GM21528 (cell line): ENCODE measurements at regions not wholly inside any gene's neighbourhood (a gene's known extent, or its start where the extent isn't known, plus 50 kb on each side); places are given as distances from the start of the nearest gene placed in this dataset.
A peak's percentile ranks its signal among the peaks of the same experiment; 100 is the strongest.

Experiments used
- ATAC-seq: cut with Tn5 transposase; IDR thresholded peaks from one replicate; pipeline ENCODE4 v1.9.1; 2021; ENCODE audit warnings: mild to moderate bottlenecking, moderate library complexity; ENCODE audit not compliant: unreplicated experiment, low FRiP score

DNA sequence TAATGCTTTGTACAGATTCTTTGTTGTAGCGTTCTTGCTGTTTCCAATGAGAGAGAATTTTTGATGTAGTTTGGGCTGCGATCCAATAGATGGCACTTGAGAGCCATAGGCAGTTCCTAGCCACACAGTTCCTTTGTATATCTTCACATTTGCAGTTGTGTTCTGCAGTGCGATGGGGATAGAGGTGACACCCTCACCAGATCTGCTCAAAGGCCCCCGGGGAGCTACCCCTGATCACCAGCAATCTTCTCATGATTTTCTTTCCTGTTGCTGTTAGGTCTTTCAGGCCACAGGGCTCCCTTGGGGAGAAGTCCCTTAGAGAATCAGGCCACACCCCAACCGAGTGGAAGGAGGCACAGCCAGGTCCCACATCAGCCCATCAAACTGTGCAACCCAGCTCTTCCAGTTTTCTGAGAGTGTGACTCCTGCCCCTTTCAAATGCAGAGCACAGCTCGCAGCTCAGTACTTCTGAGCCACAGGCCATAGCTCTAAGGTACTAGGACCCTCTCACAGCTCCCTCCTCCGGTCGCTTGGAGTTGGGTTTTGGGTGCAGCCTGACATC is 353.7 kb downstream of the SLCO4C1 start:
- peak; percentile 91 for ATAC-seq

DNA sequence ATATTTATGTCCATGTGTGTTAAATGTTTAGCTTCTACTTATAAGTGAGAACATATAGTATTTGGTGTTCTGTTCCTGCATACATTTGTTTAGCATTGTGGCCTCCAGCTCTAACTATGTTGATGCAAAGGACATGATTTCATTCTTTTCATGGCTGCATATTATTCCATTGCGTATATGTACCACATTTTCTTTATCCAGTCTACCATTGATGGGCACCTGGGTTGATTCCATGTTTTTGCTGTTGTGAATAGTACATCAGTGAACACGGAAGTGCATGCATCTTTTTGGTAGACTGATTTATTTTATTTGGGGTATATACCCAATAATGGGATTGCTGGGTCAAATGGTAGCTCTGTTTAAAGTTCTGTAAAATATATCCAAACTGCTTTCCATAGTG is 359.0 kb downstream of the SLCO4C1 start:
- ATAC-seq, result no peak

DNA sequence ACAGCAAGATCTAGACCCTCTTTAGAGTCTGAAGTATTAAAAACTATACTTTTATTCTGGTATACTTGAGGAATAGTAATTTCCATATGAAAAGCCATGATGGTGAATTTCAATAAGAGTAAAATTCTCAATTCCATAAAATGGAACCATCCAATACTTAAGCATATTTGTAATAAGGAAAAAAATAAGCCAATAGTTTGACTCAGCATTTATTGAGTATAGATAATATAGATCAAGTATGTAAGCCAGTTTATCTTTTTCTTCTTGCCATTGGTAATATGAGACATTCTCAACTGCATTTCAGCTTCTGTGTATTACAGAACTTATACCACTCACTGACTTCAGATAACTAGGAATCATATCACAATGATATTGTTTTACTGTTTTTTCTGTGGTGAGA is 361.0 kb downstream of the SLCO4C1 start:
- ATAC-seq, result no peak

DNA sequence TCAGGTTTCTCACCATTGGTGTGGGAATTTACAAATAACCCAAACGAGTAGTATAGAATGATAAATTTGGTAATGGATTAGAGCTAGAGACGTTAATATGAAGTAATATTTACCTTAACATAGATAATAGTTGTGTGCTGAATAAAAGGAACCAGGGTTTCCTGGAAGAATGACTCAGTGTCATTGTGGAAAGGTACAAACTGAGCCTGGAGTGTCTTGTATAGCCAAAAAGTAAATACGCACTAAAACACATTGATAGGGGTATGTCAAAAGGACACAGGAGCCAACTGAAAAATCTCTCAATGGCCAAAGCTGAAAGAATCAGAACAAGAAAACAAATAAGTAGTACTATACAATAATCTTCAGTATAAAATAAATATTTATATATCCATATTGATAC is 363.5 kb downstream of the SLCO4C1 start:
- no peak for ATAC-seq

DNA sequence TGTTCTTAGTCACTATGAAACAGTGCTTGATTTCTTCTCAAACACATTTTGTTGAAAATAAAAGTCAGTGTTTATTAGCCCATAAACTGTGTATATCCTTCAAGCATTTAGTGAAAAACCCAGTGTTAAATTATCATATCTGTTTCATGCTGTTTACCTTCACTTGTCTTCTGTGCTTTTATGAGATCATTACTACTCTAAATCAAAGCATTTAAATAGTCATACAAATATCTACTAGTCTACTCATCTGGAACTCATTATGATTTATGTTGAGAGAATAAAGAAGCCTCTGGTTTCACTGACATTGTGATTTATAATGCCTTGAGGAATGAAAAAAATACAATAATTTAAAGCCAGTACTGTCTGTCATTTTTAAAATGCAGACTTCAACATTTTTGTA is 366.5 kb downstream of the SLCO4C1 start:
- ATAC-seq, result no peak

DNA sequence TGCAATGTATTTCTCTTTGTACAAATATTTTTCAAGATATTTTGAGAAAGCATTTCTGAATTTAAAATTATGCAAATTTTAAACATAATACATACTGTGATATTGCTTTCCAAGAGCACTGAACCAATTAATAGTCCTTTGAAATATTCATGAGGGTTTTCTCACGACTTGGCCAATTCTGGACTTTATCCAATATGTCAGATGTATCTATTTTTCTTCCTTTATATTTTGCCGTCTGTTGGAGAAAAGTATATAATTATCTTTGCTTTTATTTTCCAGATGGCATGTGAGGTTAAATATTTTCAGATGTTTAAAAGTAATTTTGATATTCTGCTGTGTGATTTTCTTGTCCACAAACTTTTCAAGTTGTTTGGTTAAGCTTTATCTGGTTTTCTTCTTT is 378.9 kb downstream of the SLCO4C1 start:
- ATAC-seq, result no peak

DNA sequence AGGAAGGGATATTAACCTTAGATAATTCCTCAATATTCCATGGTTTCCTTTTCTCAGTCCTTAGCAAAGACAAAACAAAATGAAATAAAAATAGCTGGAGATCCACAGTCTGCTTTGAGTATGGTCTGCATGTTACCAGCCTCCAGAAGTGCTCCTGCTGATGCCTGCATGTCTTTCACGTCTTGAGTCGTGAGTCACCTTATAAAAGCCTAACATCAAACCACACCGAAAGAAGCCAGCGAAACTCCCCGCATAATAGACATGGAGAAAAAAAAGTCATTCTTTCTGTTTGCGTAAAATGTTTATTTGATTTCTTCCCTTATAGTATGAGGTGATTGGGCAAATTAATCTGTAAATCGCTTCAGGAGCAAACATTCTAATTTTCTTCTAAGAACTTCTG is 380.5 kb downstream of the SLCO4C1 start:
- ATAC-seq, result no peak

DNA sequence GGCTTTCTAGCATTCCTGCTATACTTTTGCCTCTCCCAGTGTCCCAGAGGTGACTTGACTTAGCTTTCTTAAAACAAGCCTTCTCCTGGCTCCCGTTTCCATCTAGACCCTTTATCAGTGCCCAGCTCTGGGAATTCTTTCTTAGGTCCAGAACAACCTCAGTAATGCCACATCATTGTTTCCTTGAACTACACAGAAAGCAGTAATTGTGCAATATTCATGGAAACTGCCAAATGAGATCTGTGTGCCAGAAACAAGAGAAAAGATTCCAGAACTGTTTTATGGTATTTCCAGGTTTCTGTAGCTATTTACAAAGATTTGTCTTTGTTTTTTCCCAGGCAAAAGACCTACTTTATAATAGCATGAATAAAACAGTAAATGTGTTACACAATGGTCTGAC is 391.3 kb downstream of the SLCO4C1 start:
- ATAC-seq, result no peak

DNA sequence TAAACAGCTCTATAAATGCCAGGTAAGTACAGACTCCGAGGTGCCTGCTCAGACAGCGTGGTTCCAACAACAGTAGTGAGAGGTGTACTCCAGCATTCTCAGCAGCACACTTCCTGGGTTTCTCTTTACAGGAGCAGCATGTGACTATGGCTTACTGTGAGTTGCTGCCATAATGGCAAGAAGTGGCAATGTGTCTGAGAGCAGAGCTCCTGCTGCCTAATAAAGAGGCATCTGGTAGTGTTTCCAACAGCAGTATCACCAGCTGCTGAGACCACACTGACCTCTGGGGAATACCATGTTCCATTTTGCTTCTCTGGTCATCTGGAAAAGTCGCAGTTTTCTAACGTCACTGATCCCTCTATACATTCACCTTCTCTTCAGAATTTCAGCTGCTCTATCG is 398.2 kb downstream of the SLCO4C1 start:
- peak; percentile 62 for ATAC-seq

DNA sequence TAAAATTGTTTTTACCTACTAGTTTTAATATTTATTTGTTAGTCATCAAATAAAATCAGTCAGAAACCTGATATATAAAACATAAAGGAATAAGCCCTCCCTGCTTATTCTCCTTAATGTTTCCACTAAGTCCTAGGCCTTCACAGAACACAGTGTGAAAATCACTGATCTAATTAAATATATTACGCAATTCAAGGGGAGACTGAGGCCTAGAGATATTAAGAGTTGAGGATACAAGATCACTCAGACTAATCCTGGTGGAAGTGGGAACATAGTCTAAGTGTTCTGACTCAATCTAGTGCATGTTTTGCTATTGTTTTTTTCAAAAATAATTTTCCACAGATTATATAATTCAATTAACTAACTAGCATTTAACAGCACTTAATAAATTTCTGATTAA is 401.1 kb downstream of the SLCO4C1 start:
- ATAC-seq, result no peak

DNA sequence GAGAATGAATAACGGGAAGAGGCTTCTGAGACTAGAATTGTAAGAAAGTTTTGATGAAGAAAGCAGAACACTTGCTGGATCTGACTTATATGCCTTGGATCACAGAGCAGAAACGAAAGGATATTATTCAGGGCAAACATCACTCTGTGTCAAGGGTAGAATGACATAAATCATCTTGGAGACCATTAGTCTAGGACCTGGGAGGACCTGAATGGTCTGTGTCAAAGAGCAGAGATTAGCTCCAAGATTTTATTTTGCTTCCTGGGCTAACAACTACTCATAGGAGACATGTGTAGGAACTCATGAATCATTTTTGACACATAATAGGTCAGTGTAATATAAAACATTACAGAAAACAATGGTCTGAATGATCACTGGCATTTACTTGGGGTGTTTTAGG is 417.9 kb downstream of the SLCO4C1 start:
- ATAC-seq, result no peak

DNA sequence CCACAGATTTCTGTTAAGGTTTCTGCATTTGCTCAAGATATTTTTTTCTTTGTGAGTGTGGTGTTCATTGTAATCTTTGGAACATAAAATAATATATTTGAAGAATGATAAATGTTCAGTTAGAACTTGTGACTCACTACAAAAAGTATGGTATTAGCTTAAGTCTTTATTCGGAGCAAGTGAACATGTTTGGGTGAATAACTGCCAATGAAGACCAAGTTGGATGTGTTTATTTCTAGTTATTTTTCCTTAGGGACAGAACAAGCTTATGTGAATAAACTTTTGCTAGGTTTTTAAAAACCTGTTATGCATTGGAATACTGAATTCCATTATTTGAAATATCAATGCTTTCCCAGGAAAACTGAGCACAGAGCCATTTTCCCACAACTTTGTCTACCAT is 418.6 kb downstream of the SLCO4C1 start:
- no peak for ATAC-seq

DNA sequence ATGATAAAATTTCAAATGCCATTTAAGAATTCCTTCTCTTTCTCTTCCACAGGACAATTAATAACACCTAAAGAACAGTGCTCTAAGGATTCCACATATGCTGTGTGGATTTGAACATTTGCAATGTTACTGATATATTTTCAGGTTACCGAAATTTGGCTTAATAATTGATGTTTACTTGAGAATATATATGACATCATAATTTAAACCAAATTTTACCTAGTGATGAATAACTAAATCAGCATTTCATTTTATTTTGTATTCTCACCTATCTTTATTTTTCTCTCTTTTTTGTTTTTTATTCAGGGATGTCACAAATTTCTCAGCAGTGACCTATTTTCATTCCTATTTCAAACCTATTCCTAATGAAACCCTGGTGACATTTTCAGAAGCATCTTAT is 429.6 kb downstream of the SLCO4C1 start:
- no peak for ATAC-seq

DNA sequence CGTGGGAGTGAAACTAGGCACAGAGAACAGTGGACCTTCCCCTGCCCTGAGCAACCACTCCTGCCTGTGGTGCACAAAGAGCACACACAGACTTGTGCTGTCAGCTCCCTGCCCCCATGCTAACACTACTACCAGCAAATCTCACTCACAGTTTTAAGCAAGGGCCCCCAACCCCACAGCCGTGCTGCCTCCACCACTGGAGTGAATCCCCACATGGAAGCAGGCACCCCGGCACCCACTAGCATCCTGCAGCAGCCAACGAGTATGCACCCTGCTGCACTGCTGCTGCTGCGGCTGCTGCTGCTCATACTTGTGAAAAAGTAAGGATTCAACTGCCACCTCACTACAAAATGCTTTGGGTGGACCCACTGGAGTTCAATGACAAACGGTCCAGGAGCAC is 435.5 kb downstream of the SLCO4C1 start:
- no peak for ATAC-seq

DNA sequence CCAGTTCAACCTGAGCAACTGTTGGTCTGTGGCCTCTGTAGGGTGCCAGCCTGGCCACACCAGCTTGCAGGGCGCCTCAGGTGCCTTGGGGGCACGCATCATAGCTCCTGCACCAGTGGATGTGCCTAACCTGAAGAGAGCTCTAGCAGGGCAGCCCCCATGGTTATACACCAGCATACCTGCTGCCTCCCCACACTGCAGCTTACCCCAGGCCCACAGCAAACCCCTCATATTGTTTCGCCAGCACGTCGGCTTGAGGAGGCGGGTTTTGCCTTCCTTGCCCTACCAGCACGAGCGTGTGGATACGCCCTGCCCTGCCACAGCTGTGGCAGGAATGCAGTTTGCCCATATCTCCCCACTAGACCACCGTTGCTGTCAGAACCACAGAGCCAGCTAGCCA is 435.9 kb downstream of the SLCO4C1 start:
- no peak for ATAC-seq

DNA sequence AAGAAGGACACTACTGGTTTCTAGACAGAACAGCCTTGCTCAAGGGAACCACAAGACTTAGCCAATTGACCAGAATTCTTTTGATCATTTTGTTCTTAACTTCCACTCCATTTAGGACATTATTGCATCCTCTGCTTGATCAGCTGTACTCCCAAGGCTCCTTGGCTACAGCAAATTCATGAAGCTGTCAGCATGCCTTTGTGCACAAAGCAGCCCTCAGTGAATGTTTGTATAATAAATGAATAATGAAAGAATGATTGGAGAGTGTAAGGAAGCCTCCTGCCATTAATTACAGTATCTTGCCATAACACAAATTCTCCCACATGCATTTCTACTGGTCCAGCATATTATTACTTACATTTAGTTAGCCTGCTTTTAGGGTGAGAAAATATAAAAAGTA is 449.6 kb downstream of the SLCO4C1 start:
- ATAC-seq, result no peak

DNA sequence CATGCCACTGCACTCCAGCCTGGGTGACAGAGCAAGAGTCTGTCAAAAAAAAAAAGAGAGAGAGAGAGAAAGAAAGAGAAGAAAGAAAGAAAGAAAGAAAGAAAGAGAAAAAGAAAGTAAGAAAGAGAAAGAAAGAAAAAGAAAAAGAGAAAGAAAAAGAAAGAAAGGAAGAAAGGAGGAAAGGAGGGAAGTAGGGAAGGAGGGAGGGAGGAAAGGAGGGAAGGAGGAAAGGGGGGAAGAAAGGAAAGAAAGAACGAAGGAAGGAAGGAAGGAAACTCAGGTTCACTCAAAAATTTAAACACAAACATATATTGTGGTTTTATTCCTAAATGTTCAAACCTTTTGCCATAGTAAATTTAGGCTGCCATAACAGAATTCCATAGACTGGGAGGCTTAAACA is 453.0 kb downstream of the SLCO4C1 start:
- ATAC-seq, result no peak

DNA sequence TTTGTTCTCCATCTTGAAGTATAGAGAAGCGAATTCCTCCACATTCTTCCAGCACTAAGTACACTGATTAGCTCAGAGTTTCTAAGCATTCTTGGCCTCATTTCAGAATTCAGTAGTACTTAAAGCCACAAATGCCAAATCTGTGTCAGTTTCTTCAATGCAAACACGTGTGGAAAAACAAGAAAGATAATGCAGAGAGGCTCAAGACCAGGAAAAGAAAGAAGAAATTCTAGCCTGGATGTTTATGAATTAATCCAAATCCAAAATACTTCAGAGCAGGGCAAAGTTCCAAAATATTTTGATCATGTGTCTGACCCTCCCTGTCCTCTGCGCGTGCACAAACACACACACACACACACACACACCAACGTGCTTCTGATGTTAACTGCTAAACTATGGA is 457.6 kb downstream of the SLCO4C1 start:
- no peak for ATAC-seq

DNA sequence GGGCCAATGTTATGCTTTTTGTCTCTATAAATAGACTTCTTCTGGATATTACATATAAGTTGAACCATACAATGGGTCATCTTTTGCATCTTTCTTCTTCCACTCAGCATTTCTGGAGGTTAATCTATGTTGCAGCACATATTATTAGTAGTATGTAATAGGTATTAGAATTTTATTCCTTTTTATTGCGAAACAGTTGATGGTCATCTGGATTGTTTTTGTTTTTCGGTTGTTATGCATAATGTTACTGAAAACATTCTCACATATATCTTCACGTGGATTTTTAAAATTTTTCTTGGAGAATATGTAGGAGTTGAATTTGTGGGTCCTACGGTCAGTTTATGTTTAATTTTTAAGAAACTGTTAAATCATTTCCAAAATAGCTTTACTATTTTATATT is 466.8 kb downstream of the SLCO4C1 start:
- no peak for ATAC-seq

DNA sequence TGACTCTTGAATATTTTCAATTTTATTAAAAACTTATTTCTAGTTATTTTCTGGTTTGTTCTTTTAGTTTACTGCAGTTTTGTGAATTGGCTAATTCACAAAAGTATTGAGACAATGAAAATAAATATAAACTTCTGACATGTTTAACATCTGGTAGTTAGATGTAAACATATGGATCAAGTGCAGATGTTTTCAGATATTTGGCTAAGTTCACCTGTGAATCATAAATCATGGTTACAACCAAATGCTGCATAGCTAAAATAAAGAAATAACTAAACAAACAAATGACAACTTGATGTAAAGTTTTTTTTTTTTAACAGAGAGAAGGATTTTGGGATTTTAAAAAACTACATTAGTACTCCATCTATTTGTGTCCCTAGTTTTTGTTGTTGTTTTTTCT is 484.6 kb downstream of the SLCO4C1 start:
- ATAC-seq, result no peak

DNA sequence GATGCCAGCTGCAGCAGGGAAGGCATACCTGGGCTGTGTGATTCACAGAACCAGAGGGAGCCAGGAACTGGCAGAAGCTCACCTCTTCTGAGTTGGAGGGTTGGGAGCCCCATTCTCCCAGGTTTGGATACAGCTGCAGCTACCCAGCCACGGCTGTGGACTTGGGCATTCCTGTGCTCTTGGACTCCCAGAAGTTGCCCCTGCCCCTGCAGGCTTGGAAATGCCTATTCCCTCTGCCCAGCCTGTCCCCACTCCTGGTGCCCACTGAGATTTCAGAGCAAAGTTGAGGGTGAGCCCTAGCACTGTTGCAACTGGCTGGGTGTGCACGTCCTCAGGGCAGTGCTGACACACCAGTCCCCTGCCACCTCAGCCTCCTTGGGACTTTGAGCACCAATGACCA is 489.7 kb downstream of the SLCO4C1 start:
- ATAC-seq, result no peak

DNA sequence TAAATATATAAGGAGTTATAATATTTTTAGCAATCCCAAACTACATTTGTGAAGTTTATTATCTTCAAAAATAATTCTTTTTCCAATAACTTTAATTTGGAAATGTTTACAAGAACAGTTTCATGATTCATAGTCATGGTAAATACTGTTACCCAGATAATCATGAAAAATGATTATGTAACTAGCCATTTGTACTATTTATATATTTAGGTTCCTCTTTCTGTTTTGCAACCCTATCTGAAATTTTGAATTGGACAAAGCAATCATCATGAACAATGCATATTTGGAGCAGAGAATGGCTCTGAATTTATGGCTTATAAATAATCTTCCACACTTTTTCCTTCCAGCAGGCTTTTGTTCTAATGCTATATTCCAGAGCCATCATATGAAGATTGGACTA is 499.7 kb downstream of the SLCO4C1 start:
- no peak for ATAC-seq

DNA sequence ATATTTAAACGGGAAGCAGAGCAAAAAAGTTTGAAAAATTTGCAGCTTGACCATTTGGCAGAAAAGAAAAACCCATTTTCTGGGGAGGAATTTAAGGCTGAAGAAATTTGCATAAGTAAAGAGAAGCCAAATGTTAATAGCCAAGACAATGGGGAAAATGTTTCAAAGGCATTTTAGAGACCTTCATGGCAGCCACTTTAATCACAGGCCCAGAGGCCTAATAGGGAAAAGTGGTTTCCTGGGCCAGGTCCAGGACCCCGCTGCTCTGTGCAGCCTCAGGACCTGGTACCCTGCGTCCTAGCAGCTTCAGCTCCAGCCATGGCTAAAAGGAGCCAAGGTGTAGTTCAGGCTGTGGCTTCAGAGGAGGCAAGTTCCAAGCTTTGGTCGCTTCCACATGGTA is 507.3 kb downstream of the SLCO4C1 start:
- ATAC-seq, result no peak
